Upper lobe of right lung (tissue), 1 donor: ENCODE measurements at regions not wholly inside any gene's neighbourhood (a gene's known extent, or its start where the extent isn't known, plus 50 kb on each side); places are given as distances from the start of the nearest gene placed in this dataset.

Source experiments
- ATAC-seq: fragments of 200-7000 bp; cut with Tn5 transposase; one replicate; pipeline ENCODE4 v1.9.1; 2020; ENCODE audit warnings: mild to moderate bottlenecking, moderate library complexity
- DNase-seq: peaks from one replicate; pipeline ENCODE4 v3.0.0-alpha.2; 2020
- H3K27ac ChIP-seq: fragments of 200-600 bp; one replicate; pipeline ENCODE4 v1.8.0; 2022
- H3K27me3 ChIP-seq: fragments of 200-600 bp; one replicate; pipeline ENCODE4 v1.8.0; 2022; ENCODE audit warnings: mild to moderate bottlenecking
- H3K36me3 ChIP-seq: fragments of 200-600 bp; one replicate; pipeline ENCODE4 v1.8.0; 2022
- H3K4me1 ChIP-seq: fragments of 200-600 bp; one replicate; pipeline ENCODE4 v1.8.0; 2022
- H3K4me3 ChIP-seq: fragments of 200-600 bp; one replicate; pipeline ENCODE4 v1.8.0; 2022; ENCODE audit warnings: mild to moderate bottlenecking
- H3K9me3 ChIP-seq: fragments of 200-600 bp; one replicate; pipeline ENCODE4 v1.8.0; 2022
- CTCF ChIP-seq: fragments of 200-600 bp; IDR thresholded peaks from one replicate; pipeline ENCODE4 v1.8.0; 2022; ENCODE audit warnings: antibody characterized with exemption
- intact Hi-C: fragments of 100-400 bp; cut with DNase I; formaldehyde crosslinking; loops from one replicate; pipeline ENCODE4 v1.11.0; 2022
- donor health status: DM: no; HTN: yes; CAD: no; lungs with severe emphysema.

GRCh38 chr20:40320517-40321011 is 368.5 kb downstream of the MAFB start:
- ATAC-seq (no peak), DNase-seq (no peak)
- no peak for TF ChIP-seq CTCF
- Histone ChIP-seq H3K9me3 (no peaks in the 10 kb centered on the region), H3K27ac (no peak overlapping the region), H3K36me3 (no peaks in the 10 kb centered on the region), H3K4me1 (no peaks in the 10 kb centered on the region), H3K27me3 (no peaks in the 10 kb centered on the region), H3K4me3 (no peak overlapping the region)
- intact Hi-C loops: no loop called here

GRCh38 chr20:40319741-40320516 is 369.1 kb downstream of the MAFB start:
- TF ChIP-seq CTCF: no peak
- intact Hi-C loops: no loop called here
- H3K9me3 ChIP-seq: no peaks in the 10 kb centered on the region
- DNase-seq (no peak), ATAC-seq (no peak)
- no peaks in the 10 kb centered on the region for H3K4me1 ChIP-seq
- H3K36me3 ChIP-seq: no peaks in the 10 kb centered on the region
- no peak overlapping the region for H3K4me3 ChIP-seq
- H3K27ac ChIP-seq: no peak overlapping the region
- no peaks in the 10 kb centered on the region for H3K27me3 ChIP-seq

- Histone ChIP-seq H3K27me3 (no peaks in the 10 kb centered on the region), H3K4me3 (no peak overlapping the region), H3K36me3 (no peaks in the 10 kb centered on the region), H3K4me1 (no peaks in the 10 kb centered on the region), H3K9me3 (no peaks in the 10 kb centered on the region), H3K27ac (no peak overlapping the region)
- DNase-seq (no peak), ATAC-seq (no peak)
- intact Hi-C loops: no loop called here
- no peak for TF ChIP-seq CTCF
Observed at GRCh38 chr20:40319056-40319455, 370.0 kb downstream of the MAFB start.

GRCh38 chr20:40317156-40317790 is 371.8 kb downstream of the MAFB start:
- no peak overlapping the region for H3K27ac ChIP-seq
- H3K9me3 ChIP-seq: no peaks in the 10 kb centered on the region
- no peak for ATAC-seq

GRCh38 chr20:40314278-40314677 is 374.8 kb downstream of the MAFB start:
- TF ChIP-seq CTCF: no peak
- Histone ChIP-seq H3K27ac (no peak overlapping the region), H3K27me3 (no peaks in the 10 kb centered on the region), H3K36me3 (no peaks in the 10 kb centered on the region), H3K4me1 (no peaks in the 10 kb centered on the region), H3K4me3 (no peak overlapping the region), H3K9me3 (no peaks in the 10 kb centered on the region)
- ATAC-seq (no peak), DNase-seq (no peak)
- intact Hi-C loops: no loop called here

More at GRCh38 chr20:40317156-40317790, 371.8 kb downstream of the MAFB start:
- no peak overlapping the region for H3K4me3 ChIP-seq
- H3K4me1 ChIP-seq: no peaks in the 10 kb centered on the region
- no peak for TF ChIP-seq CTCF
- H3K27me3 ChIP-seq: no peaks in the 10 kb centered on the region
- intact Hi-C loops: no loop called here
- DNase-seq: no peak
- no peaks in the 10 kb centered on the region for H3K36me3 ChIP-seq
